HepG2 (cell line): ENCODE measurements at regions not wholly inside any gene's neighbourhood (a gene's known extent, or its start where the extent isn't known, plus 50 kb on each side); places are given as distances from the start of the nearest gene placed in this dataset.

Experiments used
- ATAC-seq: fragments of 200-7000 bp; cut with Tn5 transposase; 3 replicates; pipeline ENCODE4 v1.9.1; 2020; ENCODE audit warnings: mild to moderate bottlenecking, moderate library complexity
- BruUV-seq: library from RNA; stranded (reverse); fragments of 400-500 nt; replicated peaks from 2 replicates; lab custom pipeline; 2021; lab: Mats Ljungman, UMichigan
- CTCF ChIA-PET: fragments of 300-600 bp; formaldehyde crosslinking; extraction: SDS; loops from one replicate; lab custom pipeline; 2021; ENCODE audit warnings: low total read pairs, inconsistent platforms, low intra/inter-chr PET ratio; lab: Yijun Ruan, JAX
- POLR2A ChIA-PET: fragments of 350-600 bp; sonication (Branson Sonifier 250); formaldehyde crosslinking; loops from one replicate; lab custom pipeline; 2020; ENCODE audit warnings: antibody characterized with exemption, inconsistent platforms; lab: Yijun Ruan, JAX
- DNase-seq: peaks from one replicate; pipeline ENCODE4 v3.0.0-alpha.2; 2015; ENCODE audit warnings: low spot score
- FAIRE-seq: peaks from 3 replicates; lab custom pipeline; 2011; peaks lifted over from hg19 to GRCh38; lab: Jason Lieb, UNC
- H2AFZ ChIP-seq: one replicate; pipeline ENCODE4 v1.6.1; 2011; ENCODE audit warnings: low read length, inconsistent platforms
- H3K27ac ChIP-seq: fragments of 300-600 bp; 3 replicates; pipeline ENCODE4 v1.8.0; 2011; ENCODE audit warnings: mixed run types, mild to moderate bottlenecking, mixed read lengths, low read length, inconsistent platforms; ENCODE audit not compliant: insufficient read depth; ENCODE audit errors: extremely low read length
- H3K27me3 ChIP-seq, 2 experiments: fragments of 200-600 bp in 1 of 2; 2 replicates in 1 of 2; 3 replicates in 1 of 2; pipeline versions ENCODE4 v1.6.0 to v1.8.0; 2011; ENCODE audit warnings: low read length in 2 of 2, mild to moderate bottlenecking in 2 of 2, moderate library complexity in 2 of 2, inconsistent platforms in 1 of 2; ENCODE audit not compliant: insufficient read depth in 2 of 2, control insufficient read depth in 1 of 2
- H3K36me3 ChIP-seq, 2 experiments: fragments of 200-600 bp in 1 of 2; replicated peaks in 1 of 2; 2 replicates in 1 of 2; 3 replicates in 1 of 2; pipeline versions ENCODE4 v1.5.1 to v1.8.0; 2011; ENCODE audit warnings: low read length in 2 of 2, inconsistent platforms in 1 of 2; ENCODE audit not compliant: insufficient read depth in 2 of 2, control insufficient read depth in 1 of 2
- H3K4me1 ChIP-seq: 2 replicates; pipeline ENCODE4 v1.5.1; 2012; ENCODE audit warnings: low read length, inconsistent platforms; ENCODE audit not compliant: insufficient read depth
- H3K4me2 ChIP-seq: 2 replicates; pipeline ENCODE4 v1.6.0; 2011; ENCODE audit warnings: low read depth, low read length, inconsistent platforms
- H3K4me3 ChIP-seq, 3 experiments: fragments of 200-600 bp in 1 of 3; sonication (generic), shearing (Covaris generic) in 1 of 3; replicated peaks in 1 of 3; 2 replicates each; pipeline ENCODE4 v1.5.1; 2011 to 2016; ENCODE audit warnings: low read length in 3 of 3, inconsistent platforms in 2 of 3, low read depth in 2 of 3, mild to moderate bottlenecking in 2 of 3, control low read depth in 1 of 3, mixed read lengths in 1 of 3; ENCODE audit not compliant: insufficient read depth in 1 of 3
- H3K79me2 ChIP-seq: one replicate; pipeline ENCODE4 v1.6.1; 2011; ENCODE audit warnings: low read length, inconsistent platforms; ENCODE audit not compliant: insufficient read depth
- H3K9ac ChIP-seq: 2 replicates; pipeline ENCODE4 v1.6.0; 2011; ENCODE audit warnings: mild to moderate bottlenecking, low read depth, low read length, inconsistent platforms; ENCODE audit not compliant: insufficient read depth
- H3K9me3 ChIP-seq: 2 replicates; pipeline ENCODE4 v1.5.1; 2012; ENCODE audit warnings: mild to moderate bottlenecking, low read length
- H4K20me1 ChIP-seq: 2 replicates; pipeline ENCODE4 v1.6.0; 2011; ENCODE audit warnings: inconsistent platforms, mild to moderate bottlenecking, low read length, moderate library complexity; ENCODE audit not compliant: insufficient read depth
- ATM ChIP-seq: fragments of 450-650 bp; IDR thresholded peaks from 2 replicates; pipeline ENCODE4 v1.7.1; 2017; ENCODE audit warnings: mild to moderate bottlenecking, borderline replicate concordance
- KDM2A ChIP-seq: sonication (generic); formaldehyde crosslinking; IDR thresholded peaks from 2 replicates; pipeline ENCODE4 v1.4.0; 2020; ENCODE audit warnings: low read depth, missing genetic modification reagents, borderline replicate concordance
- MTF1 ChIP-seq: sonication (generic); formaldehyde crosslinking; IDR thresholded peaks from 2 replicates; pipeline ENCODE4 v1.5.0; 2020; ENCODE audit warnings: missing genetic modification reagents
- NR3C1 ChIP-seq: sonication (generic); formaldehyde crosslinking; IDR thresholded peaks from 2 replicates; pipeline ENCODE4 v1.4.0; 2020; ENCODE audit warnings: missing genetic modification reagents
- SRF ChIP-seq: IDR thresholded peaks from 2 replicates; pipeline ENCODE4 v1.6.1; 2011; ENCODE audit warnings: mild to moderate bottlenecking, low read depth, low read length, moderate library complexity
- TEAD2 ChIP-seq: sonication (generic); formaldehyde crosslinking; IDR thresholded peaks from 2 replicates; pipeline ENCODE4 v1.9.0; 2021; ENCODE audit warnings: missing genetic modification reagents
- U2AF1 ChIP-seq: fragments of 200-400 bp; formaldehyde crosslinking; optimal IDR thresholded peaks from 2 replicates; pipeline ENCODE3; 2017; ENCODE audit warnings: mild to moderate bottlenecking, low read depth, low read length
- ZNF232 ChIP-seq: sonication (generic); formaldehyde crosslinking; IDR thresholded peaks from 2 replicates; pipeline ENCODE4 v1.4.0; 2020; ENCODE audit warnings: missing genetic modification reagents, borderline replicate concordance
- ZNF296 ChIP-seq: sonication (generic); formaldehyde crosslinking; conservative IDR thresholded peaks from 2 replicates; pipeline ENCODE4 v1.5.0; 2020; ENCODE audit warnings: mild to moderate bottlenecking, missing genetic modification reagents
- ZNF747 ChIP-seq: sonication (generic); formaldehyde crosslinking; IDR thresholded peaks from 2 replicates; pipeline ENCODE4 v1.8.1; 2023; ENCODE audit warnings: missing genetic modification reagents, mild to moderate bottlenecking, borderline replicate concordance
- WGBS: methylation state at CpG from one replicate; pipeline ENCODE4 v1.1.6; 2017; ENCODE audit warnings: low lambda C conversion rate; 5-methylcytosine and 5-hydroxymethylcytosine counted together
- in situ Hi-C: cut with HindIII; loops from 2 replicates; pipeline ENCODE4 v1.10.0; 2017; ENCODE audit warnings: low pct_unique_long_range_greater_than_20kb; ENCODE audit not compliant: extremely low pct_ligation_motif_present
- intact Hi-C: fragments of 100-400 bp; cut with micrococcal nuclease; formaldehyde crosslinking; loops from one replicate; pipeline ENCODE4 v1.10.0; 2022; ENCODE audit not compliant: unreplicated experiment
- TF ChIP-seq, protein P1 (sequence below): sonication (generic); formaldehyde crosslinking; IDR thresholded peaks from 2 replicates; pipeline ENCODE4 v1.9.0; 2021; ENCODE audit warnings: mild to moderate bottlenecking, missing genetic modification reagents

DNA sequence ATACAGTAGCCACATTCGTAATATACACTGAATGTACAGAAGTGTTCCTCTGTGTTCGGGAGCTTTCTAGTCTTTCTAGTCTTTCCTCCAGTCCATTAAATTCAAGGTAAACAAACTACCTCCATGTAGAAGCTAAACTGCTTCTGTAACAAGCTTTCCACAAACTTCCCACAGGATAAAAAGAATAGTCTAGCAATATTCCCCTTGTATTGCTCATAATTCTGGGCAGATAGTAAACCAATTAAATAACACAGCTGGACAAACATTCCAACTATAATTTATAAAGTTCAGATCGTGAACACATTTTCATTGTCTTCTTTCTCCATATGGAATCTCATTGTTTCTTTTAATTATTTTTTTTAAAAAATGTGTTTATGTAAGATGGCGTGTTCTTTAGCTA is 307.2 kb downstream of the AEBP2 start:
- Histone ChIP-seq H3K9me3 (peaks cover 6% of the 10 kb centered on the region), H2AFZ (no peak overlapping the region), H4K20me1 (no peaks in the 10 kb centered on the region), H3K4me1 (no peaks in the 10 kb centered on the region), H3K36me3 (no peaks in the 10 kb centered on the region), H3K9ac (no peak overlapping the region), H3K27me3 (no peaks in the 10 kb centered on the region), H3K4me3 (no peak overlapping the region), H3K79me2 (no peaks in the 10 kb centered on the region), H3K4me2 (no peak overlapping the region), H3K27ac (no peak overlapping the region)
- intact Hi-C loops (no loop called here), in situ Hi-C loops (loop anchor here (25.0 kb wide), 1 partner anchor 866 kb away; no protein-coding TSS in a partner anchor)
- no peak for ATAC-seq
- no peak for DNase-seq
- POLR2A ChIA-PET: no interaction called here
- TF ChIP-seq SRF (no peak), MTF1 (CRISPR knock-in tag) (no peak), U2AF1 (no peak), ATM (no peak), KDM2A (CRISPR knock-in tag) (no peak), ZNF747 (CRISPR knock-in tag) (no peak), TEAD2 (CRISPR knock-in tag) (no peak), NR3C1 (no peak), ZNF296 (CRISPR knock-in tag) (no peak), ZNF232 (no peak)
- TF ChIP-seq, protein P1, sequence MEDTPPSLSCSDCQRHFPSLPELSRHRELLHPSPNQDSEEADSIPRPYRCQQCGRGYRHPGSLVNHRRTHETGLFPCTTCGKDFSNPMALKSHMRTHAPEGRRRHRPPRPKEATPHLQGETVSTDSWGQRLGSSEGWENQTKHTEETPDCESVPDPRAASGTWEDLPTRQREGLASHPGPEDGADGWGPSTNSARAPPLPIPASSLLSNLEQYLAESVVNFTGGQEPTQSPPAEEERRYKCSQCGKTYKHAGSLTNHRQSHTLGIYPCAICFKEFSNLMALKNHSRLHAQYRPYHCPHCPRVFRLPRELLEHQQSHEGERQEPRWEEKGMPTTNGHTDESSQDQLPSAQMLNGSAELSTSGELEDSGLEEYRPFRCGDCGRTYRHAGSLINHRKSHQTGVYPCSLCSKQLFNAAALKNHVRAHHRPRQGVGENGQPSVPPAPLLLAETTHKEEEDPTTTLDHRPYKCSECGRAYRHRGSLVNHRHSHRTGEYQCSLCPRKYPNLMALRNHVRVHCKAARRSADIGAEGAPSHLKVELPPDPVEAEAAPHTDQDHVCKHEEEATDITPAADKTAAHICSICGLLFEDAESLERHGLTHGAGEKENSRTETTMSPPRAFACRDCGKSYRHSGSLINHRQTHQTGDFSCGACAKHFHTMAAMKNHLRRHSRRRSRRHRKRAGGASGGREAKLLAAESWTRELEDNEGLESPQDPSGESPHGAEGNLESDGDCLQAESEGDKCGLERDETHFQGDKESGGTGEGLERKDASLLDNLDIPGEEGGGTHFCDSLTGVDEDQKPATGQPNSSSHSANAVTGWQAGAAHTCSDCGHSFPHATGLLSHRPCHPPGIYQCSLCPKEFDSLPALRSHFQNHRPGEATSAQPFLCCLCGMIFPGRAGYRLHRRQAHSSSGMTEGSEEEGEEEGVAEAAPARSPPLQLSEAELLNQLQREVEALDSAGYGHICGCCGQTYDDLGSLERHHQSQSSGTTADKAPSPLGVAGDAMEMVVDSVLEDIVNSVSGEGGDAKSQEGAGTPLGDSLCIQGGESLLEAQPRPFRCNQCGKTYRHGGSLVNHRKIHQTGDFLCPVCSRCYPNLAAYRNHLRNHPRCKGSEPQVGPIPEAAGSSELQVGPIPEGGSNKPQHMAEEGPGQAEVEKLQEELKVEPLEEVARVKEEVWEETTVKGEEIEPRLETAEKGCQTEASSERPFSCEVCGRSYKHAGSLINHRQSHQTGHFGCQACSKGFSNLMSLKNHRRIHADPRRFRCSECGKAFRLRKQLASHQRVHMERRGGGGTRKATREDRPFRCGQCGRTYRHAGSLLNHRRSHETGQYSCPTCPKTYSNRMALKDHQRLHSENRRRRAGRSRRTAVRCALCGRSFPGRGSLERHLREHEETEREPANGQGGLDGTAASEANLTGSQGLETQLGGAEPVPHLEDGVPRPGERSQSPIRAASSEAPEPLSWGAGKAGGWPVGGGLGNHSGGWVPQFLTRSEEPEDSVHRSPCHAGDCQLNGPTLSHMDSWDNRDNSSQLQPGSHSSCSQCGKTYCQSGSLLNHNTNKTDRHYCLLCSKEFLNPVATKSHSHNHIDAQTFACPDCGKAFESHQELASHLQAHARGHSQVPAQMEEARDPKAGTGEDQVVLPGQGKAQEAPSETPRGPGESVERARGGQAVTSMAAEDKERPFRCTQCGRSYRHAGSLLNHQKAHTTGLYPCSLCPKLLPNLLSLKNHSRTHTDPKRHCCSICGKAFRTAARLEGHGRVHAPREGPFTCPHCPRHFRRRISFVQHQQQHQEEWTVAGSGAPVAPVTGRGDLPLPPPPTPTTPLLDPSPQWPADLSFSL: no peak
- no TSS peak for BruUV-seq
- CTCF ChIA-PET: no interaction called here
- no peak for FAIRE-seq
- WGBS: 3% methylated on average over 4 of the region's 4 CpGs
